ENCODE measurements at regions not wholly inside any gene's neighbourhood (a gene's known extent, or its start where the extent isn't known, plus 50 kb on each side); places are given as distances from the start of the nearest gene placed in this dataset.
A peak's percentile ranks its signal among the peaks of the same experiment; 100 is the strongest.

- DNase-seq = no peak
Measured at GRCh38 chr4:24476282-24476681, 108.1 kb downstream of the DHX15 start.

- no peak for DNase-seq
Measured at GRCh38 chr4:24475756-24476155, 108.6 kb downstream of the DHX15 start.

GRCh38 chr4:24473309-24473721, 111.0 kb downstream of the DHX15 start:
- no peak for DNase-seq

- DNase-seq = peak; percentile 56
Measured at GRCh38 chr4:24472514-24473308, 111.6 kb downstream of the DHX15 start.

- DNase-seq = no peak
Measured at GRCh38 chr4:24472161-24472510, 112.2 kb downstream of the DHX15 start.

GRCh38 chr4:24471486-24472160, 112.7 kb downstream of the DHX15 start:
- no peak for DNase-seq

- no peak for DNase-seq
Measured at GRCh38 chr4:24470666-24471485, 113.5 kb downstream of the DHX15 start.

- DNase-seq = no peak
Measured at GRCh38 chr4:24468071-24468470, 116.3 kb downstream of the DHX15 start.

GRCh38 chr4:24464566-24464965, 119.8 kb downstream of the DHX15 start:
- no peak for DNase-seq

GRCh38 chr4:24456431-24456830, 127.9 kb downstream of the DHX15 start:
- no peak for DNase-seq

GRCh38 chr4:24453951-24454350, 130.4 kb downstream of the DHX15 start:
- no peak for DNase-seq

- DNase-seq = no peak
Measured at GRCh38 chr4:24451870-24452269, 132.5 kb downstream of the DHX15 start.

- no peak for DNase-seq
Measured at GRCh38 chr4:24443200-24443599, 141.2 kb downstream of the DHX15 start.

GRCh38 chr4:24440765-24441164, 143.6 kb downstream of the DHX15 start:
- no peak for DNase-seq

GRCh38 chr4:24434241-24434640, 150.1 kb downstream of the DHX15 start:
- DNase-seq = no peak

- no peak for DNase-seq
Measured at GRCh38 chr4:24433515-24434214, 150.7 kb downstream of the DHX15 start.

GRCh38 chr4:24428850-24429249, 155.5 kb downstream of the DHX15 start:
- DNase-seq = no peak

- DNase-seq = no peak
Measured at GRCh38 chr4:24426557-24426956, 157.8 kb downstream of the DHX15 start.

GRCh38 chr4:24425863-24426262, 158.5 kb downstream of the DHX15 start:
- no peak for DNase-seq

- no peak for DNase-seq
Measured at GRCh38 chr4:24423670-24424069, 160.7 kb downstream of the DHX15 start.

GRCh38 chr4:24422644-24423043, 161.7 kb downstream of the DHX15 start:
- DNase-seq = no peak

- peak; percentile 18 for DNase-seq
Measured at GRCh38 chr4:24419181-24420034, 164.9 kb downstream of the DHX15 start.
